ENCODE measurements at regions not wholly inside any gene's neighbourhood (a gene's known extent, or its start where the extent isn't known, plus 50 kb on each side); places are given as distances from the start of the nearest gene placed in this dataset.

DNA sequence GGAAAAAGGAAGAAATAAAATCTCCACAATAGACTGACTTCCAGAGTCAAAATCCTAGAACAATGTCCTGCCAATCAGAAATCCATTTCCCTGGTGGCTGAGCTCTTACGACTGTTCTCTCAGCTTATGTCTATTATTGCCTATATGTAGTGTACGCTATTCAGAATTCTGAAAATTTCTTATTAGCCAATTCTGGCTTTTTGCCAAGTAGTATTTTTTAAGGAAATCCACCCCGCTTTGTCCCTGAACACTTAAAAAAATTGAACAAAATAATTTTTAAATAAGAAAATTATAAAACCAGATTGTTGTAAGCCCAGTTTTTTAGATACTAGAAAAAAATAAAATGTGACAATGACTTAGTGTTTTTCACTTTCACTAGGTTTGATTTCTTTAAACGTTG lies 143.0 kb downstream of the KCNA5 start:
- TF ChIP-seq CTCF (IDR thresholded peaks at IDR 0.05) (no peak), POLR2A (IDR thresholded peaks at IDR 0.05) (no peak)
